Ascending aorta (tissue), 2 donors: ENCODE measurements at regions not wholly inside any gene's neighbourhood (a gene's known extent, or its start where the extent isn't known, plus 50 kb on each side); places are given as distances from the start of the nearest gene placed in this dataset.

Experiments
- DNase-seq, 2 donors: peaks; one replicate each; pipeline ENCODE4 v3.0.0-alpha.2; 2019; ENCODE audit warnings: low spot score in 2 of 2
- H3K27ac ChIP-seq, 2 donors: fragments of 200-600 bp; sonication (generic); one replicate each; pipeline ENCODE4 v1.5.1; 2016 to 2017; ENCODE audit warnings: mild to moderate bottlenecking in 1 of 2
- H3K27me3 ChIP-seq: fragments of 200-600 bp; sonication (generic); one replicate; pipeline ENCODE4 v1.5.1; 2017
- H3K36me3 ChIP-seq, 2 donors: fragments of 200-600 bp; sonication (generic); one replicate each; pipeline ENCODE4 v1.5.1; 2016
- H3K4me1 ChIP-seq, 2 donors: fragments of 200-600 bp; sonication (generic); one replicate each; pipeline ENCODE4 v1.5.1; 2016 to 2017; ENCODE audit warnings: mild to moderate bottlenecking in 1 of 2
- H3K4me3 ChIP-seq, 2 donors: fragments of 200-600 bp; sonication (generic); one replicate each; pipeline ENCODE4 v1.5.1; 2016 to 2017; ENCODE audit warnings: mild to moderate bottlenecking in 1 of 2
- H3K9me3 ChIP-seq, 2 donors: fragments of 200-600 bp; sonication (generic); one replicate each; pipeline ENCODE4 v1.5.1; 2016
- CTCF ChIP-seq, 3 experiments: fragments of 200-600 bp in 2 of 3; fragments of 450-650 bp in 1 of 3; sonication (generic) in 2 of 3; IDR thresholded peaks; one replicate each; pipeline ENCODE4 v1.5.1; 2016 to 2019; ENCODE audit warnings: antibody characterized with exemption in 3 of 3, mild to moderate bottlenecking in 1 of 3, moderate library complexity in 1 of 3
- intact Hi-C: fragments of 100-400 bp; cut with DNase I; formaldehyde crosslinking; loops from one replicate; pipeline ENCODE4 v1.15.1; 2023

DNA sequence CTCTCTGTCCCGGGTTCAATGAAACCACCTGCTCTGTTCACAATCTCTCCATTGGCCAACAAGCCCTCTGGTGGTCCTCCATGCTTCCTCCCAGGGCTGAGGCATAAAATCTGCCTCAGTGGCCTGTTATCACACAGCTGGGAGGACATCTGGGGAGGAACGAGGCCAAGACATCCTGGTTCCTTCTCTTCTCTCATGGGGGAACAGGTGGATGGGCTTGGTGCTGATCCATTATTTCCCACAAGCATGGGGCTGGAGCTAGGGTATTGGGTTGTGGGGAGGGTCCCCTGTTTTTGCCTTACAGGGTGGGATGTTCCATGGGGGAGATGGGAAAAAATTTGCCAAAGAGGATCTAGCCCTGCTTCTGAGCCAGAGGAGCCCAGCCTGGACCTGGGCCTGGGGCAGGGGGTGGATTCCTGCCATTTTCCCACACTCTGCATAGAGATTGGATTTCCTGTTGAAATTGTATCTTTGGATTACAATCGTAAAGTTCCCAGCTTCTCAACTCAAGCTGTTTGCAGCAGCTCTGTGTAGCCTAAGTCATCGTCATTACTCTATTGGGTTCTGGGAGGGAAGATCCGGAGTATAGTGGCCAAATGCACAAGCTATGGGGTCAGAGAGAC, 124.7 kb downstream of the NAV1 start:
- no peak for DNase-seq
- Histone ChIP-seq H3K4me1 (no peaks in the 10 kb centered on the region), H3K4me3 (no peak overlapping the region), H3K9me3 (no peaks in the 10 kb centered on the region), H3K36me3 (peaks cover 0 to 3% of the 10 kb centered on the region in 2 donors), H3K27ac (no peak overlapping the region), H3K27me3 (no peaks in the 10 kb centered on the region)
- intact Hi-C loops = no loop called here
- no peak for TF ChIP-seq CTCF (IDR thresholded peaks at IDR 0.05)

GRCh38 chr1:201665036-201665435, 126.1 kb downstream of the NAV1 start:
- Histone ChIP-seq H3K36me3 (peaks cover 0 to 3% of the 10 kb centered on the region in 2 donors), H3K4me3 (no peak overlapping the region), H3K27ac (no peak overlapping the region), H3K27me3 (no peaks in the 10 kb centered on the region), H3K4me1 (no peaks in the 10 kb centered on the region), H3K9me3 (no peaks in the 10 kb centered on the region)
- intact Hi-C loops = no loop called here
- no peak for TF ChIP-seq CTCF (IDR thresholded peaks at IDR 0.05)
- DNase-seq = no peak

GRCh38 chr1:201666102-201666501, 127.2 kb downstream of the NAV1 start:
- DNase-seq = no peak
- Histone ChIP-seq H3K27me3 (no peaks in the 10 kb centered on the region), H3K36me3 (peaks cover 0 to 3% of the 10 kb centered on the region in 2 donors), H3K4me3 (no peak overlapping the region), H3K27ac (no peak overlapping the region), H3K4me1 (no peaks in the 10 kb centered on the region), H3K9me3 (no peaks in the 10 kb centered on the region)
- no peak for TF ChIP-seq CTCF (IDR thresholded peaks at IDR 0.05)
- intact Hi-C loops = no loop called here

DNA sequence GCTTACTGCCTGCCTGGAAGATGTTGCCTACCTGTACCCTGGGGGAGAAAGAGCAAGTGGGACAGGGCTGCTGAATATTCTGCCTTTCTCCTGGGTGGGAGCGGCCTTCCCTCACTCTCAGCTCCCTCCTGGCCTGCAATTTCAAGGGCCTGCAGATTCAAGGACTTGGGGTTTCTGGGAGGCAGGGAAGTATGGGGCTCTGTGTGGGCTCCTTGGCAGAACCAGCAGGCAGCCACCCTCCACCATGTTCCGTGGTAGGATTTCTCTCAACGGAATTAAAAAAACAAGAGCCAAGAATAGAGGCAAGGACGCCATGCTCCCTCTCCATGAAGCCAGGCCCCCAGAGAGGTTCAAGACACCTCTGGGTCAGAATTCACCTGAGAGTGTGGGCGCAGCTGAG, 127.7 kb downstream of the NAV1 start:
- H3K9me3 ChIP-seq = no peaks in the 10 kb centered on the region
- no peaks in the 10 kb centered on the region for H3K27me3 ChIP-seq
- no peak for DNase-seq
- no peak overlapping the region for H3K4me3 ChIP-seq
- TF ChIP-seq CTCF (IDR thresholded peaks at IDR 0.05) = no peak
- H3K36me3 ChIP-seq = peaks cover 0 to 3% of the 10 kb centered on the region in 2 donors
- intact Hi-C loops = no loop called here
- H3K27ac ChIP-seq = no peak overlapping the region
- no peaks in the 10 kb centered on the region for H3K4me1 ChIP-seq

DNA sequence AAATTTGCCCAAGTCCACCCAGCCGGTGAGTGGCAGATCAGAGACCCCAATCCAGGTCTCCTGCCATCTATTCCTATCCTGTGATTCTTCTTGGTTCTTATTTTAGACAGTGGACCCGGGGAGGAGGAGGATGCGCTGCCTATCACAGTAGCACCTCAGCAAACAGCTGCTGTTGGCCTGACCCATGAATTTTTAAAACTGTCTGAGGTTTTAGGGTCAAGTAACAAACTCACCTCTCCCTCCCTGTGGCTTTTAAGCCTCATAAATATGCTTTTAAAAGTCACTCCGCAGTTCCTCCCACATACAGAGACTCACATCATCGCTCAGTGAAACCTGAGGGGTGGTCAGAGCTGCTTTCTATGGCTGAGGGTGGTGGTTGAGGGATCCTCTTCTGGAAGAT, 128.6 kb downstream of the NAV1 start:
- Histone ChIP-seq H3K4me1 (peaks cover 0 to under 1% of the 10 kb centered on the region in 2 donors), H3K27ac (no peak overlapping the region), H3K4me3 (no peak overlapping the region), H3K36me3 (no peaks in the 10 kb centered on the region), H3K27me3 (no peaks in the 10 kb centered on the region), H3K9me3 (no peaks in the 10 kb centered on the region)
- intact Hi-C loops = no loop called here
- no peak for TF ChIP-seq CTCF (IDR thresholded peaks at IDR 0.05)
- no peak for DNase-seq

GRCh38 chr1:201670517-201670916, 131.6 kb downstream of the NAV1 start:
- no peak for TF ChIP-seq CTCF (IDR thresholded peaks at IDR 0.05)
- no peaks in the 10 kb centered on the region for H3K27me3 ChIP-seq
- H3K27ac ChIP-seq = no peak overlapping the region
- no peaks in the 10 kb centered on the region for H3K36me3 ChIP-seq
- intact Hi-C loops = no loop called here
- H3K4me3 ChIP-seq = no peak overlapping the region
- H3K9me3 ChIP-seq = no peaks in the 10 kb centered on the region
- peaks cover 0 to 11% of the 10 kb centered on the region in 2 donors for H3K4me1 ChIP-seq
- DNase-seq = no peak
